HEK293 (cell line): ENCODE measurements at regions not wholly inside any gene's neighbourhood (a gene's known extent, or its start where the extent isn't known, plus 50 kb on each side); places are given as distances from the start of the nearest gene placed in this dataset.
A peak's percentile ranks its signal among the peaks of the same experiment; 100 is the strongest.
"Not testable (repeated sequence)": the region's sequence is repeated elsewhere in the genome, so short reads cannot be mapped to it uniquely, and the experiment has no call there.

ENCODE experiments used
- CTCF ChIA-PET: fragments of 350-600 bp; formaldehyde crosslinking; extraction: SDS; loops from one replicate; lab custom pipeline; 2021; ENCODE audit warnings: antibody characterized with exemption; lab: Yijun Ruan, JAX
- POLR2A ChIA-PET: fragments of 300-600 bp; formaldehyde crosslinking; extraction: SDS; loops from one replicate; lab custom pipeline; 2020; ENCODE audit warnings: antibody characterized with exemption, inconsistent platforms; lab: Yijun Ruan, JAX
- H3K27ac ChIP-seq: fragments of 200-500 bp; sonication (Bioruptor generic); 2 replicates; pipeline ENCODE4 v1.5.1; 2014; ENCODE audit warnings: low read depth, low read length, control low read depth, inconsistent platforms; ENCODE audit errors: extremely low read depth
- H3K36me3 ChIP-seq, 2 experiments: fragments of 200-500 bp in 1 of 2; sonication (Bioruptor generic) in 1 of 2; 1 replicate in 1 of 2; 2 replicates in 1 of 2; pipeline ENCODE4 v1.5.1; 2014 to 2017; ENCODE audit warnings: inconsistent platforms in 2 of 2, low read length in 2 of 2; ENCODE audit not compliant: control insufficient read depth in 2 of 2, insufficient read depth in 1 of 2
- H3K4me1 ChIP-seq: fragments of 200-500 bp; sonication (Bioruptor generic); 2 replicates; pipeline ENCODE4 v1.5.1; 2014; ENCODE audit warnings: mild to moderate bottlenecking, low read length, inconsistent platforms; ENCODE audit not compliant: control insufficient read depth, insufficient read depth
- H3K4me3 ChIP-seq: 2 replicates; pipeline ENCODE4 v1.5.1; 2011; ENCODE audit warnings: low read depth, mild to moderate bottlenecking, control low read depth, low read length, moderate library complexity
- H3K9me3 ChIP-seq: fragments of 200-500 bp; sonication (Bioruptor generic); 2 replicates; pipeline ENCODE4 v1.5.1; 2014; ENCODE audit warnings: low read depth, low read length, inconsistent platforms; ENCODE audit not compliant: control insufficient read depth, insufficient read depth
- EGR2 ChIP-seq: fragments of 450-650 bp; formaldehyde crosslinking; IDR thresholded peaks from 2 replicates; pipeline ENCODE4 v1.5.1; 2016; ENCODE audit warnings: low read depth, missing biosample characterization, missing genetic modification characterization
- KLF7 ChIP-seq: fragments of 450-650 bp; formaldehyde crosslinking; IDR thresholded peaks from 2 replicates; pipeline ENCODE4 v1.5.1; 2016; ENCODE audit warnings: missing biosample characterization, missing genetic modification characterization, borderline replicate concordance
- OVOL3 ChIP-seq: fragments of 450-650 bp; formaldehyde crosslinking; IDR thresholded peaks from 2 replicates; pipeline ENCODE4 v1.5.1; 2016; ENCODE audit warnings: missing biosample characterization, missing genetic modification characterization
- SETDB1 ChIP-seq: IDR thresholded peaks from one replicate; pipeline ENCODE4 v1.6.1; 2017; ENCODE audit warnings: mild to moderate bottlenecking, low read length, moderate library complexity, mixed read lengths; ENCODE audit not compliant: insufficient read length
- YY2 ChIP-seq: fragments of 450-650 bp; formaldehyde crosslinking; IDR thresholded peaks from 2 replicates; pipeline ENCODE4 v1.5.1; 2016; ENCODE audit warnings: missing biosample characterization, missing genetic modification characterization
- ZBTB17 ChIP-seq: fragments of 450-650 bp; formaldehyde crosslinking; IDR thresholded peaks from 2 replicates; pipeline ENCODE4 v1.5.1; 2016; ENCODE audit warnings: missing biosample characterization, missing genetic modification characterization
- ZBTB7A ChIP-seq: fragments of 450-650 bp; formaldehyde crosslinking; IDR thresholded peaks from 2 replicates; pipeline ENCODE4 v1.5.1; 2016; ENCODE audit warnings: low read depth, missing biosample characterization, missing genetic modification characterization
- ZFHX2 ChIP-seq: fragments of 450-650 bp; formaldehyde crosslinking; conservative IDR thresholded peaks from 2 replicates; pipeline ENCODE4 v1.5.1; 2016; ENCODE audit warnings: missing biosample characterization, missing genetic modification characterization
- ZNF138 ChIP-seq: fragments of 450-650 bp; formaldehyde crosslinking; IDR thresholded peaks from 2 replicates; pipeline ENCODE4 v1.5.1; 2016; ENCODE audit warnings: missing biosample characterization, missing genetic modification characterization, borderline replicate concordance
- ZNF16 ChIP-seq: fragments of 450-650 bp; formaldehyde crosslinking; IDR thresholded peaks from 2 replicates; pipeline ENCODE4 v1.5.1; 2016; ENCODE audit warnings: low read depth, missing biosample characterization, missing genetic modification characterization
- ZNF184 ChIP-seq: fragments of 450-650 bp; IDR thresholded peaks from 2 replicates; pipeline ENCODE4 v1.5.1; 2018; ENCODE audit warnings: missing biosample characterization, mild to moderate bottlenecking, missing genetic modification characterization
- ZNF19 ChIP-seq: fragments of 450-650 bp; formaldehyde crosslinking; IDR thresholded peaks from 2 replicates; pipeline ENCODE4; 2016; ENCODE audit warnings: missing biosample characterization, missing genetic modification characterization, low read depth
- ZNF223 ChIP-seq: fragments of 450-650 bp; formaldehyde crosslinking; IDR thresholded peaks from 2 replicates; pipeline ENCODE4 v1.5.1; 2016; ENCODE audit warnings: missing biosample characterization, missing genetic modification characterization
- ZNF24 ChIP-seq: fragments of 450-650 bp; formaldehyde crosslinking; IDR thresholded peaks from 2 replicates; pipeline ENCODE4 v1.5.1; 2016; ENCODE audit warnings: missing biosample characterization, missing genetic modification characterization
- ZNF366 ChIP-seq: fragments of 450-650 bp; formaldehyde crosslinking; conservative IDR thresholded peaks from 2 replicates; pipeline ENCODE4 v1.5.1; 2016; ENCODE audit warnings: missing biosample characterization, missing genetic modification characterization
- ZNF391 ChIP-seq: fragments of 450-650 bp; formaldehyde crosslinking; IDR thresholded peaks from 2 replicates; pipeline ENCODE4 v1.5.1; 2016; ENCODE audit warnings: low read depth, missing biosample characterization, missing genetic modification characterization, borderline replicate concordance
- ZNF433 ChIP-seq: fragments of 450-650 bp; formaldehyde crosslinking; IDR thresholded peaks from 2 replicates; pipeline ENCODE4 v1.5.1; 2016; ENCODE audit warnings: missing biosample characterization, missing genetic modification characterization, low read depth
- ZNF501 ChIP-seq: fragments of 450-650 bp; formaldehyde crosslinking; IDR thresholded peaks from 2 replicates; pipeline ENCODE4 v1.5.1; 2016; ENCODE audit warnings: missing biosample characterization, missing genetic modification characterization
- ZNF510 ChIP-seq: fragments of 450-650 bp; formaldehyde crosslinking; IDR thresholded peaks from 2 replicates; pipeline ENCODE4 v1.5.1; 2018; ENCODE audit warnings: mild to moderate bottlenecking, missing genetic modification characterization, missing biosample characterization; ENCODE audit not compliant: insufficient replicate concordance
- ZNF571 ChIP-seq: fragments of 450-650 bp; formaldehyde crosslinking; IDR thresholded peaks from 2 replicates; pipeline ENCODE4 v1.5.0; 2017; ENCODE audit warnings: missing biosample characterization, missing genetic modification characterization
- ZNF747 ChIP-seq: fragments of 450-650 bp; formaldehyde crosslinking; IDR thresholded peaks from 2 replicates; pipeline ENCODE4 v1.5.1; 2016; ENCODE audit warnings: missing biosample characterization, missing genetic modification characterization
- ZNF777 ChIP-seq: fragments of 450-650 bp; formaldehyde crosslinking; IDR thresholded peaks from 2 replicates; pipeline ENCODE4 v1.5.1; 2017; ENCODE audit warnings: missing biosample characterization, missing genetic modification characterization, borderline replicate concordance
- ZSCAN16 ChIP-seq: fragments of 450-650 bp; formaldehyde crosslinking; IDR thresholded peaks from 2 replicates; pipeline ENCODE4 v1.5.1; 2016; ENCODE audit warnings: missing biosample characterization, missing genetic modification characterization
- ZXDB ChIP-seq: fragments of 450-650 bp; formaldehyde crosslinking; IDR thresholded peaks from 2 replicates; pipeline ENCODE4 v1.5.1; 2016; ENCODE audit warnings: missing biosample characterization, missing genetic modification characterization
- TF ChIP-seq, protein P1 (sequence below): fragments of 450-650 bp; formaldehyde crosslinking; IDR thresholded peaks from 2 replicates; pipeline ENCODE4 v1.5.1; 2016; ENCODE audit warnings: missing biosample characterization, missing genetic modification characterization, low read depth

GRCh38 chr1:19554090-19554489 is 68.8 kb upstream of the CAPZB start (continued):
- TF ChIP-seq ZNF19 (tag by site-specific recombination) (no peak), ZNF366 (tag by site-specific recombination) (no peak), ZNF24 (no peak), ZBTB17 (tag by site-specific recombination) (no peak), ZNF501 (tag by site-specific recombination) (no peak), KLF7 (no peak)
- TF ChIP-seq, protein P1, sequence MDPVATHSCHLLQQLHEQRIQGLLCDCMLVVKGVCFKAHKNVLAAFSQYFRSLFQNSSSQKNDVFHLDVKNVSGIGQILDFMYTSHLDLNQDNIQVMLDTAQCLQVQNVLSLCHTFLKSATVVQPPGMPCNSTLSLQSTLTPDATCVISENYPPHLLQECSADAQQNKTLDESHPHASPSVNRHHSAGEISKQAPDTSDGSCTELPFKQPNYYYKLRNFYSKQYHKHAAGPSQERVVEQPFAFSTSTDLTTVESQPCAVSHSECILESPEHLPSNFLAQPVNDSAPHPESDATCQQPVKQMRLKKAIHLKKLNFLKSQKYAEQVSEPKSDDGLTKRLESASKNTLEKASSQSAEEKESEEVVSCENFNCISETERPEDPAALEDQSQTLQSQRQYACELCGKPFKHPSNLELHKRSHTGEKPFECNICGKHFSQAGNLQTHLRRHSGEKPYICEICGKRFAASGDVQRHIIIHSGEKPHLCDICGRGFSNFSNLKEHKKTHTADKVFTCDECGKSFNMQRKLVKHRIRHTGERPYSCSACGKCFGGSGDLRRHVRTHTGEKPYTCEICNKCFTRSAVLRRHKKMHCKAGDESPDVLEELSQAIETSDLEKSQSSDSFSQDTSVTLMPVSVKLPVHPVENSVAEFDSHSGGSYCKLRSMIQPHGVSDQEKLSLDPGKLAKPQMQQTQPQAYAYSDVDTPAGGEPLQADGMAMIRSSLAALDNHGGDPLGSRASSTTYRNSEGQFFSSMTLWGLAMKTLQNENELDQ (tag by site-specific recombination), result no peak
- TF ChIP-seq, all 188 proteins: peak for 0

DNA sequence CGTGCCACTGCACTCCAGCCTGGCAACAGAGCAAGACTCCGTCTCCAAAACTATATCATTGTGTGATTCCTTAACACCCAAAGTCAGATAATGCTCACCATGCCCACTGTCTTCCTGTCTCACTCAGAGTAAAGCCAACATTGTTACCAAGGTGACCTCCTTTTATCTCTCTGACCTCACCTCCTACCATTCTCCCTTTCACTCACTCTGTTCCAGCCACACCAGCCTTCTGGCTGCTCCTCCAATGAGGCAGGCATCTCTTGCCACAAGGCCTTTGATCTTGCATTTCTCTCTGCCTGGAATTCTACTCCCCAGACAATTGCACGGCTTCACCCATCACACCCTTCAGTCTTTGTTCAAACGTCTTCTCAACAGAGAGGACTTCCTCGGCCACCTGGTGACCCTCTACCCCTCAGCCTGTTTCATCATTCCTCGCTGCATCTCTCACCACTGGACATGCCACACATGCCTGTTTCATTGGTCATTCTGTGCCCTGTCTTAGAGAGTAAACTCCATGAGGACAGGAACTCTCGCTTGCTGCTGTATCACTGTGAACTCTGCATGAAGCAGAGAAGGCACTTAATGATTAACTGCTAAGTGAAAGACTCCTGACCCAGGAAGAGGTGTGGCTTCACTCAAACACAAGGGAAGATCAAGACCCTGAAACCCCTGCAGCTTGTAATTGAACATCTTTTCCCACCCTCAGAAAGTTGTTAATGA is 67.1 kb upstream of the CAPZB start:
- CTCF ChIA-PET, result interaction anchor here (0.7 kb wide), 1 partner anchor 161 kb away, joined by 5 read pairs; no protein-coding TSS in a partner anchor
- Histone ChIP-seq H3K36me3 (no peaks in the 10 kb centered on the region), H3K9me3 (no peaks in the 10 kb centered on the region), H3K4me1 (no peaks in the 10 kb centered on the region), H3K27ac (no peak overlapping the region), H3K4me3 (no peak overlapping the region)
- TF ChIP-seq ZNF571 (tag by site-specific recombination) (no peak), ZNF184 (tag by site-specific recombination) (no peak), ZXDB (tag by site-specific recombination) (no peak), OVOL3 (no peak), ZNF223 (tag by site-specific recombination) (no peak), ZNF16 (tag by site-specific recombination) (no peak)
- POLR2A ChIA-PET, result no interaction called here

DNA sequence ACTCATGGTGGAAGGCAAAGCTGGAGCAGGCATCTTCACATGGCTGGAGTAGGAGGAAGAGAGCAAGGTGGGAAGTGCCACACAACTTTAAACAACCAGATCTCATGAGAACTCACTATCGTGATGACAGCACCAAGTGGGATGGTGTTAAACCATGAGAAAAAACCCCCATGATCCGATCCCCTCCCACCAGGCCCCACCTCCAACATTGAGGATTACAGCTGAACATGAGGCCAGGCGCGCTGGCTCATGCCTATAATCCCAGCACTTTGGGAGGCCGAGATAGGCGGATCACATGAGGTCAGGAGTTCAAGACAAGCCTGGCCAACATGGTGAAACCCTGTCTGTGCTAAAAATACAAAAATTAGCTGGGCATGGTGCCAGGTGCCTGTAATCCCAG is 66.5 kb upstream of the CAPZB start:
- H3K4me3 ChIP-seq, H3K9me3 ChIP-seq, H3K36me3 ChIP-seq, H3K27ac ChIP-seq, POLR2A ChIA-PET, CTCF ChIA-PET, H3K4me1 ChIP-seq: not testable (repeated sequence)
- TF ChIP-seq EGR2 (tag by site-specific recombination), result peak; percentile 83
- TF ChIP-seq ZFHX2 (tag by site-specific recombination), result peak; percentile 64

- H3K4me3 ChIP-seq, H3K27ac ChIP-seq, H3K36me3 ChIP-seq, H3K9me3 ChIP-seq, CTCF ChIA-PET, H3K4me1 ChIP-seq, POLR2A ChIA-PET: not testable (repeated sequence)
- TF ChIP-seq SETDB1, result peak; percentile 31
Measured at GRCh38 chr1:19550437-19550836, 65.1 kb upstream of the CAPZB start.

DNA sequence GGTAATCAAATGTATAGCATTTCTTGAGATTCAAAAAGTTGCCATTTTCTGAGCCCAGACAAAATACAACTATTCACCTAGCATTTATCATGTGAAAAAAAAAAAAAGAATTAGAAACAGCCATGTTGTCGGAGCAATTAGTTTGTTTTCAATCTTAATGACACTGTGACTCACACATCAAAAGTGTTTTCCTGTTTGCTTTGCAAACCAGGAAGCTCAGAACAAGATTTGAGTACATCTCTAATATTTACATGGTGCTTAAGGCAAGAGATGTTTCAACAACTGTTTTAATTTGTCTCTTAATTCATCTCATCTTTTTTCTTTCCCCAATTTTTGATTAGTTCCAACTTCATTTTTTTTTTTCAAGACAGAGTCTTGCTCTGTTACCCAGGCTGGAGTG is 62.5 kb upstream of the CAPZB start:
- CTCF ChIA-PET, result interaction anchor here (0.7 to 1.9 kb wide), 2 partner anchors 34 to 100 kb away, joined by 3 to 7 read pairs; no protein-coding TSS in a partner anchor
- POLR2A ChIA-PET, result no interaction called here

More for the DNA sequence above, 62.5 kb upstream of the CAPZB start:
- Histone ChIP-seq H3K9me3 (no peaks in the 10 kb centered on the region), H3K27ac (no peak overlapping the region), H3K4me1 (no peaks in the 10 kb centered on the region), H3K4me3 (no peak overlapping the region), H3K36me3 (no peaks in the 10 kb centered on the region)
- TF ChIP-seq ZNF777 (tag by site-specific recombination) (no peak), ZBTB7A (no peak), ZNF138 (tag by site-specific recombination) (no peak), ZNF510 (tag by site-specific recombination) (no peak), ZNF747 (tag by site-specific recombination) (no peak), ZNF391 (tag by site-specific recombination) (no peak), ZNF433 (tag by site-specific recombination) (no peak), ZNF366 (tag by site-specific recombination) (no peak), ZSCAN16 (tag by site-specific recombination) (no peak), YY2 (tag by site-specific recombination) (no peak)
